HG03442 (cell line): ENCODE measurements at regions not wholly inside any gene's neighbourhood (a gene's known extent, or its start where the extent isn't known, plus 50 kb on each side); places are given as distances from the start of the nearest gene placed in this dataset.

ENCODE experiments used
- ATAC-seq: cut with Tn5 transposase; IDR thresholded peaks from one replicate; pipeline ENCODE4 v1.9.1; 2021; ENCODE audit warnings: mild to moderate bottlenecking, moderate library complexity; ENCODE audit not compliant: unreplicated experiment

GRCh38 chr2:145138626-145139025, 618.7 kb upstream of the ZEB2 start:
- ATAC-seq = no peak

DNA sequence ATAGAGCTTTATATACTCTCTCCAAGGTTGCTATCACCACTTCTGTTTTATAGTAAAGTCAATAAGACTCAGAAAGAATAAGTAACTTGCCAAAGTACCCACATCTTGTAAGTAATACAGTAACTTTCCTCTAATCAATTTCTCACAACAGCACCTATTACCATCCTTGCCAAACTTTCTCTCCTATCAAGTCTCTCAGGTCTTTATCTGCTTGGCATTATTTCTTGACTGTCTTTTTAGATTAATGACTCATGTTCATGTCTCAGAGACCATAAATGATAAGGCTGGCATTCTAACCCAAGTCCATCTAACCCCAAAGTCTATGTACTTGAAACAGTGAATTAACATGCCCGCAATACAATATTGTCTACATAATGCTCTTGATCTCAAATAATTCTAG, 618.0 kb upstream of the ZEB2 start:
- no peak for ATAC-seq

GRCh38 chr2:145137211-145137610, 617.3 kb upstream of the ZEB2 start:
- no peak for ATAC-seq

- no peak for ATAC-seq
These were observed 616.8 kb upstream of the ZEB2 start for GRCh38 chr2:145136702-145137101.

GRCh38 chr2:145126146-145126545, 606.2 kb upstream of the ZEB2 start:
- ATAC-seq = no peak

DNA sequence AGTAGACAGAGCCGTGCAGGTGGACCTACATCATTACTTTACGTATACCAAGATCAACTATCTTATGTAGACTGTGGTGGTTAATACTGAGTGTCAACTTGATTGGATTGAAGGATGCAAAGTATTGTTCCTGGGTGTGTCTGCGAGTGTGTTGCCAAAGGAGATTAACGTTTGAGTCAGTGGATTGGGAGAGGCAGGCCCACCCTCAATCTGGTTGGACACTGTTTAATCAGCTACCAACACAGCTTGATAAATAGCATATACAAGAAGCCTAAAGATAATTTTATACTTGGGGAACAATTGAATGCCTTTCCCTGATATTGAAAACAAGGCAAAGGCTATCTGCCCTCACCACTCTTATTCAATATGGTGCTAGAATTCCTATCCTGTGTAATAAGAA, 604.2 kb upstream of the ZEB2 start:
- ATAC-seq = no peak

DNA sequence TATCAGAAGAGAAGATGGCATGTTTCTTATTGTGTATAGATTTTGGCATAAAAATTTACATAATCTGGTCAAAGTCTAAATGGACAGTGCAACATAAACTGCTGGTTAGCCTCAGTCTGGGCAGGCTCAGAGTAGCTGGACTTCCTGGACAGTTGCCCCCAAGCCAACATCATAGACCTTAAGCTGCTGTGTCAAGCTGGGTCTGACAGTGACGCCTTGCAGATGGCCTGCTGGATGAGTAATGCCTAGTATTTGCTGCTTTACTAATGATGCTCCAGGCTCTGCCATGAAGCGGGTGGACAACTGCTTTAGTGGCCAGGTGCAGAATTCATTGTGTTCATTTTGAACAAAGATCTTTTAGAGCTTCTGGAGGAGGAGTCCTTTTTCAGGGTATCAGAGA, 603.7 kb upstream of the ZEB2 start:
- ATAC-seq = no peak

GRCh38 chr2:145119225-145119624, 599.3 kb upstream of the ZEB2 start:
- ATAC-seq = peak; percentile 82

DNA sequence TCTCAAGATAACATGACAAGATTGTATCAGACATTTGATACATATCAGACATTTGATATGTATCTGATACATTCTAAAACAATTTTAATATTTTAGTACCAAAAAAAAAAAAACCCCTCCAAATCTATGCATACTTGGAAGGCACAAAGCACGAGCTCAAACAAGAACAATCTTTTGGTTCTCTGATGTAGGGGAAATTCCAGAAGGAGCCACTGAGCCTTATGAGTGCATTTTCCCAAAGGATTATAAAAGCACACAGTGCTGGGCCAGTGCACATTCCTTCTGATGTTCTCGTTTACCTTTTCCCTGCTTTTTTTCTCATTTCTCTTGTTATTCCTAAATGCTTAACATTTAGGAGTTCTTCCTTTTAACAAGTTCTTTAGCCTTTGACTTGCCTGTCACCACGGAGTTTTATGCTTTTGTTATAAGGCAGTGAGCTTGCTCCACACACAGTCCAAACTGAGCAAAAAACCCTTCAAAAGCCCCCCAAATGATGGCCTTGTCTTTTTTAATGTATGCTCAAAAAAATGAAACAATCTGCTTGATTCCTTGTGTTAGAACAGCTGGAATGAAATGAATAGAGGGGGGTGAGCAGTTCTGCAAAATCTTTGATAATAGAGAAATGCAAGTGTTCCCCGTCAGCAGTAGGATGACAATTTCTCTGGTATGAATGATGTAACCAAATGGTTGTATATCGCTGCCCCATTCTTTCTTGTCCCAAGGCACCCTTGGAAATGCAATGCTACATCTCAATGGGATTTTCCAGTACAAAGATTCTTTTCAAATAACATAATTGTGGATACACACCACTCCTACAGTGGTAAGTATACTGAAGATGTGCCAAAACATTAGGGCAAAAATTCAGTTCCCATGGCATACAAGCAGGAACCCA, 597.2 kb upstream of the ZEB2 start:
- ATAC-seq = no peak

DNA sequence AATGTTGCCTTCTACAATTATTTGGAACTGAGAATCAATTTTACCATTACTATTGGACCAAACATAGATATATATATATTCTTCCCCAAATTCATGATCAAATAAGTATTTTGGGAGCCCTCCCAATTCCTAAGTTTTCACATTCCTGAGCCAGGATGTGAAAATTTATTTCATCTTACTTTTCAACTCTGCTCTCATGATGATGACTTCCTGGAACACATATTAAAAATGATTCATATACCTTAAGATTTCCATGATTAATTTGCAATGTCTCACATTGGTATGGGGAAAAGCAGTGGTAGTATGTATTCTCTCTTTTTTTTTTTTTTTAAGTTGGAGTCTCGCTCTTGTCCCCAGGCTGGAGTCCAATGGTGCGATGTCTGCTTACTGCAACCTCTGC, 596.1 kb upstream of the ZEB2 start:
- no peak for ATAC-seq

DNA sequence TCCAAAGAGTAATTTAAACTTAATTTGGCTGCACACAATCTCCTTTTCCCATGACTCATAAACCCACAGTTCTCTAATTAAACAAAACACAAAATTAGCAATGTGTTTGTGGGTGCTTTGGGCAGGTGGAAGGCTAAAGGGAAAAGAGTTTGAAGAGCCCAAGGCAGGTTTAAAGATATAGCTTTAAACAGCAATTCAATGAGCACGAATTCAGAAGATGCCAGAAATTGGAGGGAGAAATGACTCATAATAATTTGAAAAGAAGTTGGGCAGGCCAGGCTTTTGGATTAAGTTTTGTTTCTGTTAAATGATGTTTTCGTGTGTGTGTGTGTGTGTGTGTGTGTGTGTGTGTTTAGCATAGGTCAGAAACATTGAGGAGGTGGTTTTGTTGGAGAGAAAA, 594.8 kb upstream of the ZEB2 start:
- ATAC-seq = no peak

DNA sequence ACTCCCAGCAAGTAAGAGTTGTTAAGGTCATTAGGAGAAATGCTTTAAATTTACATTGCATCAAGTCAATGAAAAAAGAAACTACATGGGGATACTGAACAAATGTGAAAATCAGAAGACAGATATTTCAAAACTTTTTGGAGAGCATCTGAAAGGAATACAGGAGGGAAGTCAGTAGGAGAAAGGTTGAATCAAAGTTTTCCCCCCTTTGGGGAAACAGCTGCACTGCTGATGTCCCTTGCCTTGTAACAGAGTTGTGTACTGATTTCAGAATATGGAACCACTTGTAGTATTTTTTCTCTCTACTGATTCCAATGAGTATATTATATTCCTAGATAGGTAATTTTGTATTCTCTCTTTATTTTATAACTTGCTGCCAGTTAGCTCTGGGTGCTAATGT, 592.5 kb upstream of the ZEB2 start:
- ATAC-seq = no peak

GRCh38 chr2:145110668-145111356, 590.9 kb upstream of the ZEB2 start:
- ATAC-seq = no peak

DNA sequence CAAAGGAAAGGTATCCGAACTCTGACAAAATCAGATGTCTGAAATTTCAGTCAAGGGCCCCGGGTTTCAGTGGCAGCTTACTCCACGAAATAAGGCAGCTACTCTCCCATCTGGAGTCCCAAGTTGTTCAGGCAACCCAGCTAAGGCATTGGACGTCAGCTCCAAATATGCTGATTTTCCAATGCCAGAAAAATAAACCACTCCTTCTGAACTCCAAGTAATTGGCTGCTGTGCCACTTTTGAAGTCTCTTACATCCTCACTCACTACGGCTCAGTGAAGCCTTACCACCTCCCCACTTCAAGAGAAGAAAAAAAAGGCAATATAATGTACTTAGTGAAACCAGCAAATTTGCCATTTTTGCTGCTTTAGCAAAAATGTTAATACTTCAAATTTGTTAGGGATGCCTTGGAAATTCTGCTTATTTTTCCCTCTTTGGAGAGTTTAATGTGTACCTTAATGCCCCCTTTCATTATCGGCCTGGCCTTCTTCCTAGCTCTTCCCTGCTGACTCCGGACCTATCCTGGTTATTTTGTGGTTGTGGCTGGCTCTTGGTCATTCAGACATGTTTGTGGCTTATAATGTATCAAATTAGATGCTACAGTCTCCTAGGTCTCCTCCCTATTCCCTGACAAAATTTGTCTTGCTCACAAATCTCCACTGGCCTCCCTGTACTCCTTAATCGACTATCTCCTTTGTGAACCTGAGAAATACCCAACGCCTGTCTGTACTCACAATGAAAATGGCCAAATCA, 589.2 kb upstream of the ZEB2 start:
- no peak for ATAC-seq

DNA sequence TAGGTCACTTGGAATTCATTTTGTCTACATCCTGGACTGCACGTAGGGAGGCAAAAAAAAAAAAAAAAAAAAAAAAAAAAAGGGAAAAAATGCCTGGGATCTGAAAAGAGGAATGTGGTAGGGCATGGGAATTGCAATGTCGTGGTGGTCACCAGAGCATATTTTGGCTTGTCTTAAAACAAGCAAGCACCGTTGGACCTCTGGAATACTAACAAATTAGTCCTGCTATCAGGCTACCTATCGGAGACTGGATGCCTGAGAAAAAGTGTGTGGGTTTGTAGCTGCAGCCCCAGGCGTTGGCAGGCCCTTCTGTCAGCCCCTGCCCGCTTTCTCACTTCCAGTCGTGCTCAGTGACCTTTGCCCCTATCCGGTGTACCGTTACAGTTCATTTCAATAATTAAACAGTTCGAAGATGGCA, 588.5 kb upstream of the ZEB2 start:
- no peak for ATAC-seq

DNA sequence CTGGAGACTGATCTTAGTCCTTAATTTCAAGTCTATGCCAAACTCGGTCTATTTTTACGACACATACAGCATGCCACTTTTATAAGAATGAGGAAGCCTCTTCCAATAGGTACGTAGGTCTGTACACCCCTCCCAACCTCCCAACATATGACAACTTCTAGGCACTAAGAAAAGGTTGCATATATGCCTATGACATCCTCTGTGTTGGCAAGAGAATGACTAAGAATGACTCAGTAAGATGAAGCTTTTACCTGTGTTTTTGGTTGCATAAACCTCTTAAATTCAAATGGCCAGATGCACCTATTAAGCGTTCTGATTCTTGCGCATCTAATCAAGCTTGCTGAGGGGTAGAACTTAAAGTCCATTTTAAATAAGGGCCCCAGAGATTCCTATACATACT, 586.4 kb upstream of the ZEB2 start:
- ATAC-seq = no peak

DNA sequence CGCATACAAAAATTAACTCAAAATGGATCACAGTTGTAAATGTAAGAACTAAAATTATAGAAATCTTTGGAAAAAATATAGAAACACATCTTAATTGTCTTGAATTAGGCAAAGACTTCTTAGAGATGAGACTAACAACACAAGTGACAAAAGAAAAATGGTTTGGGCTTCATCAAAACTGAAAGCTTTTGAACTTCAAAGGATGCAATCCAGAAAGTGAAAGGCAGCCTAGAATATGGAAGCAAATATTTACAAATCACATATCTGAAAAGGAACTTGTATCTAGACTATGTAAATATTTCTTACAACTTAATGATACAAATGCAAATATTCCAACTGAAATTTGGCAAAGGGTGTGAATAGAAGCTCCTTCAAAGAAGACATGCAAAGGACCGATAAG, 582.8 kb upstream of the ZEB2 start:
- no peak for ATAC-seq

- no peak for ATAC-seq
These were observed 580.4 kb upstream of the ZEB2 start for GRCh38 chr2:145100301-145100700.

DNA sequence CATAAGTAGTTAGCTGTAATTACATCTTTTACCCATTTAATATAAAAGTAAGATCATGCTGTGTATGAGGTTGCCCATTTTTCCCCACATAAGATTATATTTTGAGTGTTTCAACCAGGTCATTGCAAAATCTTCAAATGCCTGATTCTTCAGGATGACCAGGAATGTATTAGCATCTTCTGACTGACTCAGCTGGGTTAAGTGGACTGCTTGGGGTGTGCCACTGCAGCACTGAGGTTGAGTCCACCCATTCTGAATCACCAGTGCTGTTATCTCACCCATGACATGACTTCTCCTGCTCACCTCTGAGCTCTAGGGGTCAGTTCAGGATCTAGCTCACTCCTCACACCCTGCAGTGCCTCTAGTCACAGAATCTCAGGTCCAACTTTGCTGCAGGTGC, 576.7 kb upstream of the ZEB2 start:
- no peak for ATAC-seq

DNA sequence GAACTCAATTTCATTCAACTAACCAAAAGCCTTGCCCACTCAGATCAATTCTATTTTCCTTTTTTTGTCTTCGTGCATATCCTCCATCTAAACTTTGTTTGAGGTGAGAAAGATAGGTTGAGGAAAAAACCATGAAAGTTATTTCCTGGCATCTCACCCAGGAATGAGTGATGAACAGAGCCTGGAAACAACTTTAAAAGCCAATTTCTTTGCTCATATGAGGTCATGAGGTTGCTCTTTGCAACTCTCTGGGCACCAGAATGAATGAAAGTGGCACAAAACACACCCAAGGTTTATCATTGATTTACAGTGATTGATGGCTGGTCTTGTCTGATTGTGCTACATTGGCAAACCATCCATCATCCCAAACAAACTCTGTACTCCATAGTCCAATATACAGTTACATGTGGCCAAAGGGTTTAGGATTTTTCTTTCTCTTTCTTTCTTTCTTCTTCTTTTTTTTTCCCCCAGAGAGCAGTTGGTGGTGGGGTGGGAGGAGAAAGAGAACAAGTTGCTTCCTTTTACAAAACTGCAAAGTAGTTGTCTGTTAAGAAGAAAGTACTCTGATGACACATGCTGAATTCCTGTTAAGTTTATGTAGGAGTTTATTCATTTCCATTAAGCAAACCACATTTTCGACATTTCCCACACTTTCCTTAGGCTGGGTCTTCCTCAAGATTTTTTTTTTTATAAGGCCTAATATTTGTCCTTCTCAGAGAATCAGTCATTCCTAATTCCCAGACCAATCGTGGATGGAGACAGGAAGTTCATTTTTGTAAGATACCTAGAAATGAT, 575.9 kb upstream of the ZEB2 start:
- no peak for ATAC-seq

GRCh38 chr2:145094370-145094769, 574.5 kb upstream of the ZEB2 start:
- ATAC-seq = no peak
